Stimulated activated CD8-positive, alpha-beta memory T cell treated with anti-CD3 and anti-CD28 coated beads, Interleukin-15, amount 100 ng/mL, for 1 hour (primary cell): ENCODE measurements at regions not wholly inside any gene's neighbourhood (a gene's known extent, or its start where the extent isn't known, plus 50 kb on each side); places are given as distances from the start of the nearest gene placed in this dataset.

ENCODE experiments used
- DNase-seq: peaks from one replicate; pipeline ENCODE4 v3.0.0-alpha.2; 2020; ENCODE audit warnings: low read depth

DNA sequence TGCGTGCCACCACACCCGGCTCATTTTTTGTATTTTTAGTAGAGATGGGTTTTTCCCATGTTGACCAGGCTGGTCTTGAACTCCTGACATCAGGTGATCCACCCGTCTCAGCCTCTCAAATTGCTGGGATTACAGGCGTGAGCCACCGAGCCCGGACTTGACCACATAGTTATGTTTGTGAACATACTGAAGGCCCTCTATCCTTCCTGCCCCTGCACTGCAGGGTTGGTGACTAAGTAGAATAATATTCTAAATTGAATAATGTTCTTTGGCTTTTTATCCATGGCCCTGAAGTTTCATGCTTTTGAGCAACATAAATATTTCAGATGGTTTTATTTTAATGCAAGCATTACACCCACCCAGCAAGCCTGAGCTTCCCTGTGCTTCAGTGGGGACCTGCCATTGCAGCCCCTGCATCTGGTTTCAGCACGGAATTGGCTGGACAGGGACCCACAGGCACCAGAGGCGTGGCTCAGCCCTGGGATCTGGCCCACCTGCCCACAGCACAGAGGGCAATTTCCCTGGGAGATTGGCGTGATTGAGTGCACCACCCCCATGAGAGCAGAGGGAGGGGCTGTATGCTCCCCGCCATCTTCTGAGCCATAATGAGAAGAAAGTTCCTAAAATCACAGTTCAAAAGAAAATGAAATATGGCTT, 460.5 kb downstream of the BRD1 start:
- DNase-seq: no peak

DNA sequence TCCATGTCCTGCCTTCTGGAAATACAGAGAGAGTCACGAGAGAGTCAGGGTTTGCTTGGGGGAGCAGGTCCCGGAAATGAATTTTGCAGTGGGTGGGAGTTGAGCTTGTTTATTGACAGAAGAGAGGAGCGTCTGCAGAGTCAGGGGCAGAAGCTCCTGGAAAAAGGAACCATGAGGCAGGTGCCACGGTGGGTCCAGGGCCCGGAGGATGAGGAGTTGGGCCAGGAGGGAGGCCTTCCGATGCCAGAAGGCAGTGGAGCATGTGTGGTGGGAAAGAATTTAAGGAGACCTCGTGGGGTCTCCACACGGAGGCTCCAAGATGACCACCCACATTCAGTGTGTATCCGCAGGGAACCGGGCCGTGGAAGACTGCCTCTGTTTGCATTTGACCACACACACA, 461.2 kb downstream of the BRD1 start:
- DNase-seq: no peak

DNA sequence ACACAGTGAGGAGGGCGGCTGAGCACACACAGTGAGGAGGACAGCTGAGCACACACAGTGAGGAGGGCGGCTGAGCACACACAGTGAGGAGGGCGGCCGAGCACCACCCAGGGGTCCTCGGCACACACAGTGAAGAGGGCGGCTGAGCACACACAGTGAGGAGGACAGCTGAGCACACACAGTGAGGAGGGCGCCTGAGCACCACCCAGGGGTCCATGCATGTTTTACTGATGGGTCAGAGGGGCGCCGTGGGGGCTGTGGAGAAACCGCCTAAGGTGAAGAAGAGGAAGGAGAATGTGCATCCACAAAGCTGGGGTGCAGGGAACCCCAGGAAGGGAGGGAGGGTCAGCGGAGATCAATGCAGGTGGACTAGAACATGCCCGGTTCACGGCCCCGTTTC, 461.8 kb downstream of the BRD1 start:
- DNase-seq: no peak

- no peak for DNase-seq
Observed at GRCh38 chr22:49365191-49365837, 462.4 kb downstream of the BRD1 start.

- no peak for DNase-seq
Observed at GRCh38 chr22:49364398-49364797, 463.3 kb downstream of the BRD1 start.

- no peak for DNase-seq
Observed at GRCh38 chr22:49363526-49364230, 464.0 kb downstream of the BRD1 start.

GRCh38 chr22:49362211-49362839, 465.3 kb downstream of the BRD1 start:
- DNase-seq: no peak

DNA sequence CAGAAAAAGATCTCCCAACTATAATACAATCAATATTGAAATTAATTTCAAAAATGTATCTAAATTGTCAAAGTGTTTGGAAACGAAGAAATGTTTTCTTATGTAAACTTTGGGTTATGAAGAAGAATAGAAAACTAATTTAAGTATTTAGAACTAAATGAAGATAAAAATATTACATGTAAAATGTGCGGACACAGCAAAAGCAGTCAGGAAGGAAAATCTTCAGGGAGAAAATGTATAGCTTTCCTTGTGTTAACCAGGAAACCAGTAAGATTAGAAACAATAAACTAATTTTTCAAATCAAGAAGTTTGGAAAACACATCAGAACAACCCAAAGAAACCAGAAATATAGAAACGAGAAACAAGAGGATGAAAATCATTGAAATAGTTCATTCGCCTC, 466.5 kb downstream of the BRD1 start:
- no peak for DNase-seq

DNA sequence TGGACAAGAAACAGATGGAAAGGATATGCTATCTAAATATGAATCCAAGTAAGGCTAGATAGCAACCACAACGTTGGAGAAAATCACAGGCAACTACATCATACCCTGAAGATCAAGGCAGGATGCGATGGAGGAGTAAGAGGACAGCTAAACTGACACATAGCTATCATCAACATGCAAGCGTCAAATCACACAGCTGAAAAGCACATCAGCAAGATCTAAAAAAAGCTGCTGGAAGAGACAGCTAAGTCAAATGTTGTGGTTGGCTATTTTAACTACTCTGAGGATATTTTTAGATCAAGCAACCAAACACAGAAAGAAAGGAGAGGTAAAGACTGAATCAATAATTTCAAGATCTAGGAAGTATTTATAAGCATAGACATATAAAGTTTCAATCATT, 466.9 kb downstream of the BRD1 start:
- DNase-seq: no peak

DNA sequence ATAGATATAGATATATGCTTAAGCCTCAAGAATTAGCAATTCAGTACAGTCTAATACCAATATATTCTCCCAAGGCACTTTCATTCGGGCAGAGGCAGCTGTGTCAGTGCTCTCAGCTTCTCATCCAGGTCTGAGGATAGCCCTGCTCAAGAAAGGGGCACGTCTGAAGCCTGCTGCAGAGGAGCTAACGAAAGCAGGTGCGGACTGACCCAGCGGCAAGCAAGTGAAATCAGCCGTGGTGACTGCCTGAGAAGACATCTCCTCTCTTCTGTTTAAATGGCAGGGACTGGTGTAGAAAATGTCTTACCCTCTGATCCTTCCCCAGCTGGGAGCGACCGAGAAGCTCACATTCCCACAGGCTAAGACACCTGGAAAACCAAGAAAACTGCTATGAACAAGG, 468.6 kb downstream of the BRD1 start:
- DNase-seq: no peak

DNA sequence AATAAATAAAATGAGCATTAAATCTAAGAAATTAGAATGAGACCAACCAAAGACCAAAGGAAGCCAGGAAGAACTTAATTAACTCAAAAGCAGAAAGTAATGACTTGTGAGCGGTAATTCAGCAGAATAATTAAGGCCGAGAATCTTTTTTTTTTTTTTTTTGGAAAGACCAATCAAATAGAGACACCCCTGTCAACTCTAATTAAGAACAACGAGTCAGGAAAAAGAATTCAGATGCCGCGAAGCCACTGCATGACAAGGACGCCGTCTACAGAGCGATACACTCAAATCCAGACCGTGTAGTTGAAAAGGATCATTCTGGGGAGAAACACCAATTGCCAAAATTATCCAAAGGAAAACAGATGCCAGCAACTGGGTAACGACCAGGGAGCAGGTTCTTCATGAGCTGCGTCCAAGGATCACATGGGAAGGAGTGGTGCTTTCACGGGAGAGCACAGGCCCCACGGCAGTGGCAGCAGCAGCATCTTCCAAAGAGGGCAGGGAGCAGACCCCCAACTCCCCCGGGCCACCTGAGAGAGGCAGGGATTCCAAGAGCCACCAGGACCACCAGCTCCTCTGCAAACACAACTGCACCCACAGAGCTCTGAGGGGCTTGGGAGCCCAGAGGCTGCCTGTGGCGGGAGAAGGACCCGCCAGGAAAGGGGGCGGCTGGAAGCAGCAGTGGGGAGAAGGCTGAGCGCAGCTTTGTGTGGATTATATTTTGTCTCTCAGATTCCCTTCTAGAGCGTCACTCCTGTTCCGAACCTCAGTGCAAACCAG, 469.8 kb downstream of the BRD1 start:
- DNase-seq: no peak

GRCh38 chr22:49356428-49356827, 471.2 kb downstream of the BRD1 start:
- no peak for DNase-seq

DNA sequence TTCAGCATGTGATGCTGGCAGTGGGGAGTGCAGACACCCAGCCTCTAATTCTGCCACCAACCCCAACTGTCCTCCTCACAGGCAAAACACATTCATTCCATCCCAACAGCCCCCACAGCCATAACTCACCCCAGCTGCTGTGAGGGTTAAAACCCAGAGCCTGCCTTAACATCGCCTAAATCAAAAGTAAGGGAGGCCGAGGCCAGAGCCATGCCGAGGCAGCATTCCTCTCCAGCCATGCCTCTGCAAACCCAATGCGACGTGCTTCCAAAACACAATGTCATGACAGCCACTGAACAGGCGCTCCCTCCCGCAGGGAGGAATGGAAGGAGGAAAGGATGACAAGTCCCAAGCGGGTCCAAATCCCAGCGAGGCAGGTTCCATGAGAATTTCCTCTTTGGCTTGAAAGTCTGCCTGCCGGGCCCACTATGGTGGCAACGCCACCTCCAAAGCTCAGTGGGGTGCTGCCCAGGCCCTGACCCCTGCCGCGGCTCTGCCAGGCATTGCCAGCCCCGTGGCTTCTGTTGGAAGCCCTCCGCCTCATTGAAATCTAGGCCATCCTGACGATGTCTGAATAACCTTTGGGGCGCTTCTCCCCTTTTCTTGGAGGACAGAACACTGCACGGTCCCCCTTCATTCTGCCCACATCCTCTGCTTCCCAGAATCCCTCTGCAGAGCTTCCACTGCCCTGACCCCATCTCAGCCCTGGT, 472.3 kb downstream of the BRD1 start:
- no peak for DNase-seq

DNA sequence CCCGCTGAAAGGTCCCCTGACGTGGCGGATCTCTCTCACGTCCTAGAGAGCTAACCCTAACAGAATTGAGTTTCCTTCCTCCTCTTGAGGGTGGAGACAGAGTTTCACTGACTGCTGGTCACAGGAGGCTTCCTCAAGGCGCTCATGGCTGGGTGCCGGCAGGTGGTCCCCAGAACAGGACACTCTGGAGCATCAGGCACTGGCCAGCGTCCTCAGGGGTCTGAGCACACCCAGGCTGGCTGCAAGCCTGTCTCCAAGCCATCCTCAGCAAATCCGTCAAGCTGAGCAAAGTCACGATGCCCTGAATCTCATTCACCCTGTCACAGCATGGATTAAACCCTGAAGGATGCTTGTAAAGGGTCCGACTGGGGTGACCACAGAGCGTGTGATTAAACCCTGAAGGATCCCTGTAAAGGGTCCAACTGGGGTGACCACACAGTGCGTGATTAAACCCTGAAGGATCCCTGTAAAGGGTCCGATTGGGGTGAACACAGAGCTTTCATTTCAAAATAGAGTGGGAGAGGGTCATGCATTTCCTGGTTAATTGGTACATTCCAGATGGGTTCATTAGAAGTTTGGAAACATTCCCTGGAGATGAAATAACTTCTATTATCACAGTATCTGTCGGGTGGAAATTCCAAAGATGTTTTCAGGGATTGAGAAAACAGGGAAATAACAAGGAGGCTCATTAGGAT, 473.0 kb downstream of the BRD1 start:
- DNase-seq: no peak

DNA sequence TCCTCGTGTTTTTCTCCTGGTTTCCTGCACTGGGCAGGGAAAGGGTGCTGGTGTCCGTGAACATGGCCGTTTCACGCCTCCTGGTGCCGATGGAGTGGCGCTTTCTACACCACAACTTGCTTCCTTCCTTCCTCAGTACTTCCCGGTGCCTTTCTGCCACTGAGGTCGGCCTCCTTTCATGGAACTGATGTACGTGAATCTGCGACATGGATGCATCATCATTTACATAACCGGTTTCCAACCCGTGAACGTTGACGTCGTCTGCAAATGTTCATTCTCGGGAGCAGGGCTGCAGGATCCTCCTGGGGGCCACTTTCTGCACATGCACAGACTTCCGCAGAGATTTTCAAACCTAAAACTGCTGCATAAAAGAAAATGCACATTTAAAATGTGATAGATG, 474.4 kb downstream of the BRD1 start:
- no peak for DNase-seq

GRCh38 chr22:49352361-49353169, 475.1 kb downstream of the BRD1 start:
- DNase-seq: no peak

DNA sequence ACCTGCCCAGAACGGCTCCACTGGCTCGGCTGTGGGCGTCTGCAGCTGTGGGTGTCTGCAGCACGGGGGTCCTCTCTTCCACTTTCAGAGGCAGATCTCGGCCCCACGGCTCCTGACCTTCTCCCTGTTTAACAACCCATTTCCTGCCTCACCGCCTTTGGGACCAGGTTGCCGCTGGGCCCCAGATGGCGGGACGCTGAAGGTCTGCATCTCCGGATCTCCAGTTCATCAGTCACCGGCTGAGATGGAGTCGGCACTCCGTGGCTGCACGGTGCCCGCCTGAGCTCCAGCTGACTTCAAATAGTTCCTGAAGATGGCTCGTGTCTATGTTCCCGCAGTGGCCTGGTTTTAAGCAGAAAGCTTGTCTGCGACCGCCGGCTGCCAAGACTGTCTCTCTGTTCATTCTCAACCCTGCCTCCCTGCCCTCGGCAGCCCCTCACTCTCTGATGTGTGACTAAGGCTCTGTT, 475.9 kb downstream of the BRD1 start:
- DNase-seq: no peak

DNA sequence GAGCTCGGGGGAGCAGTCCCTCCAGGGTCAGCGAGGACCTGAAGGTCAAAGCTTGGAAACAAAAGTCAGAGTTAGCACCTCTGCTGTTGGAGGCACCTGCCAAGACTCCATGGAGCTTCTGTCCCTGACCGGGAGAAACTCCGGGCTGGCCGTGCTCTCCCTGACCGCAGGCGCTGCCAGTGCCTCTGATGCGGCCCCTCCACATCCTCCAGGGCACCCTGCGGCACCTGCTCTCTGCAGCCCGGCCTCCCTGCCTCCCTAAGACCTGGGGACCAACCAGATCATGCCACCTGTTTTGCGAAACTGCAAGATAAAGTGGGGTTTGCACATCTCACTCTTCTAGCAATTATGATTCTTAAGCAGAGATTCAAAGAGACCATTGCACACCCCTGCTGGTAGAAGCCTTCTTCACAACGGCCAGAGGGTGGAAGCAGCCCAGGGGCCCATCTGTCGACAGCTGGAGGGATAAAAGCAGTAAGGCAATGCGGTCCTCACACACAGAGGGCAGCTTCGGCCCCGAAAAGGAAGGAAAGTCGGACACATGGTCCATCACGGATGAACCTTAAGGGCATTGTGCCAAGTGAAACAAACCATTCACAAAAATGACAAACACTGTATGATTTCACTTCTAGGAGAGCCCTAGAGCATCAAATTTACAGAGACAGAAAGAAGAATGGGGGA, 477.1 kb downstream of the BRD1 start:
- no peak for DNase-seq

DNA sequence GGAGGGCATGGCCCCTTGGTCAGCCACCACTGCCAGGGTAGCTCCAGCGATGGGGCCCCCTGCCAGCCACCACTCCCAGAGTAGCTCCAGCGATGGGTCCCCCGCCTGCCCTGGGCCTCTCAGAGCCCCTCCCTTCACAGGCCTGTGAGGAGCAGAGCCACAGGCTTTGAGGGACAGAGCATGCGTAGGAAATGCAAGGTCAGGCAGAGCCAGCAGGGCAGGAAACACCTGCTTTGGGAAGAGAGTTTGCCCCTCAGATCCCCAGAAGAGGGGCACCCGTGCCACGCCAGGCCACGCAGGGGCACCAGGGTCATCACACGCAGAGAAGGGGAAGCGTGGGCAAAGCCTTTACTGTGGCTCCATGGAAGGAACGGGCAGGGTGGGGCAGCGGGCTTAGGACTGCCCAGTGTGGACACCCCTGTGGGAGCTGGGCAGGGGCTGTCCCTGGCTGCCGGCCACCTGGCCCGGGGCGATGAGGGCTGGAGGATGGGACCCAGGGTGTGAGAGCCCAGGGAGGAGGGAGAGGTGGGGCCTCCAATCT, 477.8 kb downstream of the BRD1 start:
- DNase-seq: no peak
